HCT116 (cell line): ENCODE measurements at regions not wholly inside any gene's neighbourhood (a gene's known extent, or its start where the extent isn't known, plus 50 kb on each side); places are given as distances from the start of the nearest gene placed in this dataset.

Source experiments
- ATAC-seq: fragments of 200-7000 bp; cut with Tn5 transposase; 2 replicates; pipeline ENCODE4 v1.9.1; 2020; ENCODE audit warnings: mild to moderate bottlenecking, moderate library complexity
- BruUV-seq: library from RNA; stranded (reverse); fragments of 400-500 nt; replicated peaks from 2 replicates; lab custom pipeline; 2021; lab: Mats Ljungman, UMichigan
- CTCF ChIA-PET: fragments of 300-600 bp; sonication (Branson Sonifier 250); formaldehyde crosslinking; loops from one replicate; lab custom pipeline; 2021; ENCODE audit warnings: antibody characterized with exemption; lab: Charles Lee
- POLR2A ChIA-PET: fragments of 300-600, 350-600 bp; sonication (Branson Sonifier 250); formaldehyde crosslinking; loops from one replicate; lab custom pipeline; 2021; ENCODE audit warnings: antibody characterized with exemption; lab: Charles Lee
- RAD21 ChIA-PET, 2 experiments: fragments of 300-600 bp; sonication (Branson Sonifier 250); formaldehyde crosslinking; loops; one replicate each; lab custom pipeline; 2023; ENCODE audit warnings: low total read pairs in 2 of 2; ENCODE audit not compliant: uncharacterized antibody in 2 of 2, unreplicated experiment in 2 of 2, low non-redundant PET in 1 of 2; lab: Charles Lee
- DNase-seq: peaks from one replicate; pipeline ENCODE4 v3.0.0-alpha.2; 2010; ENCODE audit warnings: low read depth, low spot score
- H2AFZ ChIP-seq: fragments of 200-600 bp; shearing (Covaris generic), sonication (generic); 2 replicates; pipeline ENCODE4 v1.6.1; 2017; ENCODE audit warnings: low read depth, mixed run types, mixed read lengths, antibody characterized with exemption, low read length; ENCODE audit not compliant: poor library complexity, severe bottlenecking
- H3K27ac ChIP-seq: 2 replicates; pipeline ENCODE4 v1.5.1; 2012; ENCODE audit warnings: low read depth, low read length
- H3K27me3 ChIP-seq: fragments of 200-600 bp; sonication (generic); 2 replicates; pipeline ENCODE4 v1.6.1; 2016; ENCODE audit warnings: mixed run types, low read length, mixed read lengths; ENCODE audit not compliant: insufficient read depth
- H3K36me3 ChIP-seq, 2 experiments: fragments of 200-500 bp in 1 of 2; fragments of 200-600 bp in 1 of 2; sonication (Bioruptor generic) in 1 of 2; sonication (generic) in 1 of 2; 2 replicates each; pipeline versions ENCODE4 v1.5.1 to v1.6.1; 2014 to 2016; ENCODE audit warnings: low read length in 2 of 2, inconsistent platforms in 1 of 2, mixed read lengths in 1 of 2, mixed run types in 1 of 2; ENCODE audit not compliant: insufficient read depth in 2 of 2, control insufficient read depth in 1 of 2
- H3K4me1 ChIP-seq, 2 experiments: fragments of 200-600 bp in 1 of 2; sonication (generic) in 1 of 2; 2 replicates each; pipeline versions ENCODE4 v1.5.1 to v1.6.1; 2012 to 2017; ENCODE audit warnings: low read length in 2 of 2, inconsistent platforms in 1 of 2, mild to moderate bottlenecking in 1 of 2, mixed read lengths in 1 of 2, mixed run types in 1 of 2, moderate library complexity in 1 of 2; ENCODE audit not compliant: insufficient read depth in 2 of 2, control insufficient read depth in 1 of 2
- H3K4me2 ChIP-seq: fragments of 200-600 bp; sonication (generic); 2 replicates; pipeline ENCODE4 v1.6.1; 2017; ENCODE audit warnings: mixed run types, low read length, mixed read lengths
- H3K4me3 ChIP-seq, 2 experiments: fragments of 200-600 bp in 1 of 2; sonication (generic) in 1 of 2; replicated peaks in 1 of 2; 2 replicates each; pipeline ENCODE4 v1.5.1; 2011 to 2016; ENCODE audit warnings: low read length in 2 of 2, control low read depth in 1 of 2, low read depth in 1 of 2, mild to moderate bottlenecking in 1 of 2, mixed read lengths in 1 of 2, mixed run types in 1 of 2
- H3K79me2 ChIP-seq: fragments of 200-600 bp; sonication (generic); 2 replicates; pipeline ENCODE4 v1.6.1; 2017; ENCODE audit warnings: mild to moderate bottlenecking, mixed run types, low read length, moderate library complexity, mixed read lengths; ENCODE audit not compliant: insufficient read depth
- H3K9ac ChIP-seq: fragments of 200-600 bp; sonication (generic); 2 replicates; pipeline ENCODE4 v1.6.1; 2016; ENCODE audit warnings: low read length, mixed read lengths
- H3K9me2 ChIP-seq: fragments of 200-600 bp; sonication (generic), shearing (Covaris generic); 2 replicates; pipeline ENCODE4 v1.6.1; 2017; ENCODE audit warnings: mixed run types, mild to moderate bottlenecking, moderate library complexity; ENCODE audit not compliant: insufficient read depth
- H3K9me3 ChIP-seq, 2 experiments: fragments of 200-500 bp in 1 of 2; fragments of 200-600 bp in 1 of 2; sonication (Bioruptor generic) in 1 of 2; sonication (generic) in 1 of 2; 2 replicates each; pipeline ENCODE4 v1.6.1; 2014 to 2017; ENCODE audit warnings: low read length in 2 of 2, mixed read lengths in 2 of 2, inconsistent platforms in 1 of 2, low read depth in 1 of 2, mild to moderate bottlenecking in 1 of 2, mixed run types in 1 of 2, moderate library complexity in 1 of 2; ENCODE audit not compliant: control insufficient read depth in 1 of 2, insufficient read depth in 1 of 2
- H4K20me1 ChIP-seq: fragments of 200-600 bp; sonication (generic), shearing (Covaris generic); 2 replicates; pipeline ENCODE4 v1.6.1; 2017; ENCODE audit warnings: mixed run types, mild to moderate bottlenecking, moderate library complexity; ENCODE audit not compliant: insufficient read depth
- CEBPB ChIP-seq: IDR thresholded peaks from 2 replicates; pipeline ENCODE4 v1.6.1; 2012; ENCODE audit warnings: low read depth
- EZH2 ChIP-seq: fragments of 200-600 bp; sonication (generic); IDR thresholded peaks from 2 replicates; pipeline ENCODE4 v1.6.1; 2017; ENCODE audit warnings: antibody characterized with exemption, mixed run types
- JUND ChIP-seq: IDR thresholded peaks from 2 replicates; pipeline ENCODE4 v1.6.1; 2012
- POLR2A ChIP-seq: IDR thresholded peaks from 2 replicates; pipeline ENCODE4 v1.7.0; 2011; ENCODE audit warnings: borderline replicate concordance; ENCODE audit not compliant: insufficient read depth, insufficient read length; ENCODE audit errors: extremely low read depth
- POLR2AphosphoS5 ChIP-seq: IDR thresholded peaks from 2 replicates; pipeline ENCODE4 v1.6.1; 2011; ENCODE audit warnings: mild to moderate bottlenecking, low read depth, low read length, moderate library complexity
- YY1 ChIP-seq: IDR thresholded peaks from 2 replicates; pipeline ENCODE4 v1.6.1; 2011; ENCODE audit warnings: low read length, low read depth, moderate library complexity, mild to moderate bottlenecking; ENCODE audit not compliant: insufficient replicate concordance; ENCODE audit errors: extremely low read depth
- ZNF274 ChIP-seq: fragments of 200-500 bp; sonication (Bioruptor generic); IDR thresholded peaks from 2 replicates; pipeline ENCODE4 v1.6.1; 2014; ENCODE audit warnings: mild to moderate bottlenecking, low read depth, low read length, inconsistent platforms
- intact Hi-C: fragments of 100-400 bp; cut with micrococcal nuclease; formaldehyde crosslinking; loops from 2 replicates; pipeline ENCODE4 v1.10.0; 2022
- TF ChIP-seq, protein P1 (sequence below): IDR thresholded peaks from 2 replicates; pipeline ENCODE4 v1.6.1; 2012

DNA sequence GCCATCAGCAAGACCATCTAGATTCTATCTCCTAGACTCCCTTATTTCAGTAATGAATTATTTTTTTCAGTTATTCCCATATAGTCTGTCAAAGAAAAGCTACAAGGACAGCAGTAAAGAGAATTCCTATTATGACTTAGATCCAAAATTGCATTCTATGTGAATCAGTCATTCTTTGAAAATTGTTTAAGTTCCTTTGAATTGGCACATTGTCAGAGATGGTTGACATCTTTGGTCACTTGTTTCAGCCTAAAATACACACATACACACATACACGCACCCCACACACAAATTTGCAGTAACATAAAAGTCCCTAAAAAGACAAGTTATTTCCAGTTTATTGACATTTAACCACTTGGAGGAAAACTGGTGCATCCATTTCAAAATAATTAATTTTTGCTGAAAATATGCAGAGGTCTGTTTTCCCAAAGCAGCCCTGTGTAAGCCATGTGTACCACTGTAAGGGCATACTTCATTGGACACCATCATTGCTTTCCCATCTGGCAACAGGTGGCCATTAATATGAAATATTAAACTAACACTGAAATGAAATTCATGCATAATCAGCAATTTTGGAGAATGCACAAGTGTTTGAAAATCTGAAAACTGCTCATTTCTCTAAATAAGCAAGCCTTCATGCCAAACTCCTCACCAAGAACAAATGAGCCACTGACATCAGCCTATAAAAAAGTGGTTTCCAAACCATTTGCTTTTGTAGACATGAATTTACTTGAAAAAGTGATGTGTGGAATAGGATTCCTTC lies 121.7 kb upstream of the COL1A2 start:
- Histone ChIP-seq H2AFZ (no peak overlapping the region), H3K36me3 (no peaks in the 10 kb centered on the region), H3K79me2 (no peaks in the 10 kb centered on the region), H4K20me1 (no peaks in the 10 kb centered on the region), H3K4me3 (no peak overlapping the region), H3K9me3 (no peaks in the 10 kb centered on the region; a peak in 1 of 4 replicates), H3K9me2 (no peaks in the 10 kb centered on the region), H3K4me1 (no peaks in the 10 kb centered on the region), H3K27ac (no peak overlapping the region), H3K9ac (no peak overlapping the region), H3K27me3 (no peaks in the 10 kb centered on the region), H3K4me2 (no peak overlapping the region)
- ChIA-PET POLR2A (no interaction called here), RAD21 (no interaction called here), CTCF (no interaction called here)
- ATAC-seq (no peak), DNase-seq (no peak)
- TF ChIP-seq YY1 (no peak), CEBPB (no peak), EZH2 (no peak), ZNF274 (no peak)
- intact Hi-C loops, result no loop called here
- BruUV-seq, result no TSS peak

DNA sequence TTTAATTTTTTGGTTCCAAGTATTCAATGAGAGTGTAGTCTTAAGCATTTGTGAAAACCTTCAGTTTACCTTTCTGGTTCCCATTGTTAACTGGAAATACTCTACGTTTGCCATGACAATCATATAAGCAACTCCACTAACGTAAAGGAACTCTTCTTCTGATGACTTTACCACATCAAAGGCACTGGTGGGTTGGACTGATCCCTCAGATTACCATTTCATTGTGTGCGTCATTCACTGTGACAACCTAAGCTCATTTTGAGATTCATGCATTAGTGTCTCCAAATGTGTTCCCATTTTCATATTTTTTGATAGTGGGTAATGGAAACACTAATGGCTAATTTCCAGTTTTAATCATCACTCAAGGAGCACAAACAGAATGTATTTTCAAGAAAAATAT lies 119.9 kb upstream of the COL1A2 start:
- no peak overlapping the region for H3K4me2 ChIP-seq
- H3K4me1 ChIP-seq, result no peaks in the 10 kb centered on the region
- no peaks in the 10 kb centered on the region; a peak in 1 of 4 replicates for H3K9me3 ChIP-seq
- ATAC-seq (no peak), DNase-seq (no peak)
- intact Hi-C loops, result loop anchor here (5.0 kb wide), 1 partner anchor 1028 kb away; no protein-coding TSS in a partner anchor
- no peaks in the 10 kb centered on the region for H3K27me3 ChIP-seq
- H3K9me2 ChIP-seq, result no peaks in the 10 kb centered on the region
- no peaks in the 10 kb centered on the region for H3K79me2 ChIP-seq
- BruUV-seq, result no TSS peak
- H2AFZ ChIP-seq, result no peak overlapping the region
- H3K27ac ChIP-seq, result no peak overlapping the region
- ChIA-PET CTCF (no interaction called here), POLR2A (no interaction called here), RAD21 (no interaction called here)
- H3K9ac ChIP-seq, result no peak overlapping the region
- no peak for TF ChIP-seq POLR2A
- TF ChIP-seq ZNF274, result no peak
- TF ChIP-seq YY1, result no peak
- TF ChIP-seq, protein P1, sequence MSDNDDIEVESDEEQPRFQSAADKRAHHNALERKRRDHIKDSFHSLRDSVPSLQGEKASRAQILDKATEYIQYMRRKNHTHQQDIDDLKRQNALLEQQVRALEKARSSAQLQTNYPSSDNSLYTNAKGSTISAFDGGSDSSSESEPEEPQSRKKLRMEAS, result no peak
- TF ChIP-seq POLR2AphosphoS5, result no peak
- no peak for TF ChIP-seq JUND
- no peaks in the 10 kb centered on the region for H3K36me3 ChIP-seq
- H3K4me3 ChIP-seq, result no peak overlapping the region
- H4K20me1 ChIP-seq, result no peaks in the 10 kb centered on the region
